Spleen (tissue), 11 donors: ENCODE measurements at regions not wholly inside any gene's neighbourhood (a gene's known extent, or its start where the extent isn't known, plus 50 kb on each side); places are given as distances from the start of the nearest gene placed in this dataset.

Experiments used
- DNase-seq: peaks from one replicate; pipeline ENCODE4 v3.0.0-alpha.2; 2020
- H3K27ac ChIP-seq, 8 donors: fragments of 200-600 bp; sonication (generic) in 7 of 8; 1 replicate in 4 of 8; 2 replicates in 4 of 8; pipeline versions ENCODE4 v1.5.0 to v1.8.0; 2016 to 2021; ENCODE audit warnings: inconsistent platforms in 4 of 8, mild to moderate bottlenecking in 4 of 8, moderate library complexity in 1 of 8
- H3K27me3 ChIP-seq, 7 donors: fragments of 200-600 bp; sonication (generic) in 6 of 7; replicated peaks in 1 of 7; 1 replicate in 4 of 7; 2 replicates in 3 of 7; pipeline versions ENCODE4 v1.5.0 to v1.8.0; 2016 to 2021; ENCODE audit warnings: inconsistent platforms in 3 of 7, mild to moderate bottlenecking in 1 of 7
- H3K36me3 ChIP-seq, 6 donors: fragments of 200-600 bp; sonication (generic) in 5 of 6; 1 replicate in 4 of 6; 2 replicates in 2 of 6; pipeline versions ENCODE4 v1.5.0 to v1.8.0; 2016 to 2021; ENCODE audit warnings: inconsistent platforms in 2 of 6
- H3K4me1 ChIP-seq, 6 donors: fragments of 200-600 bp; sonication (generic) in 5 of 6; 1 replicate in 3 of 6; 2 replicates in 3 of 6; pipeline versions ENCODE4 v1.5.0 to v1.8.0; 2016 to 2021; ENCODE audit warnings: inconsistent platforms in 3 of 6
- H3K4me3 ChIP-seq, 8 donors: fragments of 200-600 bp; sonication (generic) in 7 of 8; 1 replicate in 4 of 8; 2 replicates in 4 of 8; pipeline versions ENCODE4 v1.5.0 to v1.8.0; 2016 to 2021; ENCODE audit warnings: inconsistent platforms in 4 of 8, mild to moderate bottlenecking in 4 of 8, moderate library complexity in 2 of 8
- H3K9me3 ChIP-seq, 8 donors: fragments of 200-600 bp; sonication (generic) in 7 of 8; 1 replicate in 4 of 8; 2 replicates in 4 of 8; pipeline versions ENCODE4 v1.5.0 to v1.8.0; 2016 to 2021; ENCODE audit warnings: inconsistent platforms in 4 of 8
- POLR2A ChIP-seq, 3 donors: fragments of 450-650 bp; IDR thresholded peaks; one replicate each; pipeline ENCODE4 v1.5.1; 2017; ENCODE audit warnings: antibody characterized with exemption in 3 of 3, mild to moderate bottlenecking in 1 of 3
- POLR2AphosphoS5 ChIP-seq, 3 donors: sonication (generic); formaldehyde crosslinking; IDR thresholded peaks; one replicate each; pipeline ENCODE4 v1.5.1; 2017; ENCODE audit warnings: antibody characterized with exemption in 3 of 3
- WGBS, 5 donors: extraction: QIAGEN DNeasy Blood & Tissue Kit in 3 of 5; methylation state at CpG; one replicate each; pipeline versions ENCODE4 v1.1.5 to v1.1.7; 2013 to 2018; 5-methylcytosine and 5-hydroxymethylcytosine counted together
- intact Hi-C: fragments of 100-400 bp; cut with DNase I; formaldehyde crosslinking; loops from one replicate; pipeline ENCODE4 v1.15.0; 2023; ENCODE audit warnings: low total_unique reads
- TF ChIP-seq, protein P1 (sequence below), 11 experiments: fragments of 200-600 bp in 7 of 11; fragments of 450-650 bp in 4 of 11; sonication (generic) in 4 of 11; IDR thresholded peaks in 8 of 11; conservative IDR thresholded peaks in 3 of 11; 1 replicate in 7 of 11; 2 replicates in 4 of 11; pipeline versions ENCODE4 v1.4.0 to v1.8.0; 2016 to 2021; ENCODE audit warnings: antibody characterized with exemption in 11 of 11, inconsistent platforms in 4 of 11, mild to moderate bottlenecking in 1 of 11
- donor health status: healthy with polysubstance abuse.
- donor health status: DM: no; HTN: no; CAD: no; lungs with moderate emphysema.
- donor health status: DM: no; HTN: no; CAD: no.
- donor health status: Bipolar disorder and iron deficiency.
- donor health status: healthy.
- donor health status: DM: no; HTN: no; CAD: no.
- donor health status: DM: yes; HTN: yes; CAD: no.

DNA sequence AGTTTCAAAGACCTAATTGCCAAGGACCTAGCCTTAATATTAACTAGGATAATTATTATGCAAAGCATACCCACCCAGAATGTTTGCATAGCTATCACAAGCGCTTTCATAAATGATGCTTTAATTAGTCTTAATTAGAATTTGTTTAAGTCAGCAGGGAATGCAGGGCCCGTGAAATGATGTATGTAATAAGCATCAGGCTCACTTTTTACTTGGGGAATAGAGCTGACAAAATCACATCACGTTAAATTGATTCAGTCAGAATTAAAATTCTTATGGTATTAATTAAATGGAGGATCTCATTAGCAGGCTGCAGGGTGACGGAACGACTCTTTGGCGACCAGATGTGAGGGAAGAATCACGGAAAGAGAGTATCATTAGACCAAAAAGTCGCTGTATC, 264.5 kb downstream of the GPD2 start:
- WGBS, 5 donors, result 72 to 78% (median 75%) methylated on average over 8 of the region's 8 CpGs
- H3K27ac ChIP-seq, result no peak overlapping the region
- DNase-seq, result no peak
- TF ChIP-seq POLR2AphosphoS5 (IDR thresholded peaks at IDR 0.05), result no peak
- TF ChIP-seq POLR2A (IDR thresholded peaks at IDR 0.05), result no peak
- H3K36me3 ChIP-seq, result no peaks in the 10 kb centered on the region
- no peak overlapping the region for H3K4me3 ChIP-seq
- no peaks in the 10 kb centered on the region for H3K27me3 ChIP-seq
- no peaks in the 10 kb centered on the region for H3K4me1 ChIP-seq
- H3K9me3 ChIP-seq, result no peaks in the 10 kb centered on the region
- intact Hi-C loops, result no loop called here

DNA sequence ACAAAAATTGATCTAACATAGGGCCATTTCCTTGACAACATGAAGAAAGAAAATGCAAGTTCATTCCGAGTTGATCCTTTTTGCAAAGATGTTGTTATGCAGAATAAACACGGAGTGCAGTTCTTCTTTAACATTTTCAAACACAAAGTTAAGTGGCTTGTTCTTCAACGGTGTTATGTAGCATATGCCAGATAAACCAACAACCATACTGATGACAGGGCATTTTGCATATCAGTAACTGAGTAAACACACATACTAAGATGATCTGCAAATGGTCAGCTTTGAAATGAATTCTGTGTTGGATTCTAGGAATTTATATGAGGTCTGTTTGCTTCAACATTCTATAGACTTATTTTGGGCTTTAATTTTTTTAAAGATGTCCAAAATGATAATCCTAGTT, 266.4 kb downstream of the GPD2 start:
- no peaks in the 10 kb centered on the region for H3K27me3 ChIP-seq
- no peak for DNase-seq
- no peaks in the 10 kb centered on the region for H3K9me3 ChIP-seq
- H3K4me1 ChIP-seq, result no peaks in the 10 kb centered on the region
- H3K27ac ChIP-seq, result peak overlapping the region in 1 of 8 donors; percentile 23
- H3K4me3 ChIP-seq, result no peak overlapping the region
- TF ChIP-seq POLR2A (IDR thresholded peaks at IDR 0.05), result no peak
- TF ChIP-seq, protein P1, sequence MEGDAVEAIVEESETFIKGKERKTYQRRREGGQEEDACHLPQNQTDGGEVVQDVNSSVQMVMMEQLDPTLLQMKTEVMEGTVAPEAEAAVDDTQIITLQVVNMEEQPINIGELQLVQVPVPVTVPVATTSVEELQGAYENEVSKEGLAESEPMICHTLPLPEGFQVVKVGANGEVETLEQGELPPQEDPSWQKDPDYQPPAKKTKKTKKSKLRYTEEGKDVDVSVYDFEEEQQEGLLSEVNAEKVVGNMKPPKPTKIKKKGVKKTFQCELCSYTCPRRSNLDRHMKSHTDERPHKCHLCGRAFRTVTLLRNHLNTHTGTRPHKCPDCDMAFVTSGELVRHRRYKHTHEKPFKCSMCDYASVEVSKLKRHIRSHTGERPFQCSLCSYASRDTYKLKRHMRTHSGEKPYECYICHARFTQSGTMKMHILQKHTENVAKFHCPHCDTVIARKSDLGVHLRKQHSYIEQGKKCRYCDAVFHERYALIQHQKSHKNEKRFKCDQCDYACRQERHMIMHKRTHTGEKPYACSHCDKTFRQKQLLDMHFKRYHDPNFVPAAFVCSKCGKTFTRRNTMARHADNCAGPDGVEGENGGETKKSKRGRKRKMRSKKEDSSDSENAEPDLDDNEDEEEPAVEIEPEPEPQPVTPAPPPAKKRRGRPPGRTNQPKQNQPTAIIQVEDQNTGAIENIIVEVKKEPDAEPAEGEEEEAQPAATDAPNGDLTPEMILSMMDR (IDR thresholded peaks at IDR 0.05 in 8 of 11, conservative IDR thresholded peaks at IDR 0.05 in 3 of 11), result no peak
- no peak for TF ChIP-seq POLR2AphosphoS5 (IDR thresholded peaks at IDR 0.05)
- intact Hi-C loops, result no loop called here
- WGBS, 5 donors, result 31 to 55% (median 51%) methylated on average over 3 of the region's 3 CpGs
- H3K36me3 ChIP-seq, result no peaks in the 10 kb centered on the region

DNA sequence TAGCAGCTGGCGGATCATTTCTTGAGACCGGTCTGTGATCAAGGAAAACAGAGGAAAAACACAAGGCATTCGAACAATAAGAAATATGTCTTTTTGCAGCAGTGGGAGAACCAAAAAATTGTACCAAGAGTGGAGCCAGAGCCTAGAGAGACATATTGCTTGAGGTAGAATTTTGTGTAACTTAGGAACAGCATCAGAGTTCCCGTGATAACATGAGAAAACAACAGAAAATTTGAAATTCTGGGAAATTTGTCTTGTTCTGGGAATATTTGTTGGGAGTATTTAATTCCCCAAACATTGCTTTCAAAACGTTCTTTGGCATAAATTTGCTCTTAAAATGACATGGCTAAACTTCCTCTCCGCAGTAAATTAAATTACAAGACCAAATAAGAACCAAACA, 267.5 kb downstream of the GPD2 start:
- Histone ChIP-seq H3K4me3 (no peak overlapping the region), H3K27me3 (no peaks in the 10 kb centered on the region), H3K27ac (peak overlapping the region in 3 of 8 donors; percentile 4 to 34 (median 23)), H3K9me3 (no peaks in the 10 kb centered on the region), H3K36me3 (no peaks in the 10 kb centered on the region), H3K4me1 (no peaks in the 10 kb centered on the region)
- no peak for TF ChIP-seq POLR2AphosphoS5 (IDR thresholded peaks at IDR 0.05)
- TF ChIP-seq, protein P1 (IDR thresholded peaks at IDR 0.05 in 8 of 11, conservative IDR thresholded peaks at IDR 0.05 in 3 of 11), result no peak
- no peak for TF ChIP-seq POLR2A (IDR thresholded peaks at IDR 0.05)
- WGBS, 5 donors, result 62 to 72% (median 68%) methylated on average over 6 of the region's 6 CpGs
- intact Hi-C loops, result no loop called here
- no peak for DNase-seq

DNA sequence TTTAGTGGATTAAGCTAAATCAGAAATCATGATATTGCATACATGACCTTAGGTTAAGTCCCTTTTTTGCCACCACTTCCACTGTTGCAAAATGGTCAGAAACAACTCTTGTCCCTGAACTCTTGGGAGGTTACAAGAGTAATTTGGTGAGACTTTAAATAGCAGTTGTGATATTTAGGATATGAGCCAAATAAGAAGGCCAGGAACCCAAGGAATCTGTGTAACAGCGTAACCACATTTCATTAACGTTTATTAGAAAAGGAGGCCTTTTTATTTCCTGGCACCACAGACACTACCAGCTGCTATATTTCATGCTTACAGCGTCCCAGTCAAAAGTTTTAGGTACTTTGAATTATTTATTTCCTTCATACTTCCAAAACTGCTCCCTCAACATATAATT, 268.0 kb downstream of the GPD2 start:
- Histone ChIP-seq H3K9me3 (no peaks in the 10 kb centered on the region), H3K36me3 (no peaks in the 10 kb centered on the region), H3K4me3 (no peak overlapping the region), H3K4me1 (no peaks in the 10 kb centered on the region), H3K27me3 (no peaks in the 10 kb centered on the region), H3K27ac (peak overlapping the region in 1 of 8 donors; percentile 45)
- 53 to 71% (median 68%) methylated on average over 3 of the region's 3 CpGs for WGBS, 5 donors
- TF ChIP-seq, protein P1 (IDR thresholded peaks at IDR 0.05 in 8 of 11, conservative IDR thresholded peaks at IDR 0.05 in 3 of 11), result no peak
- TF ChIP-seq POLR2A (IDR thresholded peaks at IDR 0.05), result no peak
- intact Hi-C loops, result no loop called here
- DNase-seq, result no peak

DNA sequence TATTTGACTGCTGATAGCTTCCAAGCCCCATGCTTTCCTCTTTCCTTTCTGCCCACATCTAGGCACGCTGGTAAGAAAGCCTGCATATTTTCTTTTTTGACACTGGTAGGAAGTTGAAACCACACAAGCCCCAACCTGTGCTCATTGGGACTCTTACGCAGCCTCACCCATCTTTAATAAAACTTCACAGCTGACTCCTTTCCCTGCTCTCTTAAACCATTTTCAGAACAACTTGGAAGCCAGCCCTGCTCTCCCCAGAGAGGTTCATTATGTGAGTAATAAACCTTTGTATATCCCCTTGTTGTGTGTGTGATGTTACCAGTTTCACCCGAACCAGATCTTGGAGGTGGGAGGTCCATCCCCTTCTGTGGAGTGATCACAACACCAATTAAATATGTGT, 268.4 kb downstream of the GPD2 start:
- no peak for TF ChIP-seq POLR2A (IDR thresholded peaks at IDR 0.05)
- TF ChIP-seq, protein P1 (IDR thresholded peaks at IDR 0.05 in 8 of 11, conservative IDR thresholded peaks at IDR 0.05 in 3 of 11), result no peak
- no peak for TF ChIP-seq POLR2AphosphoS5 (IDR thresholded peaks at IDR 0.05)
- WGBS, 5 donors, result 57 to 67% (median 62%) methylated on average over 3 of the region's 3 CpGs
- DNase-seq, result no peak

More for the DNA sequence above, 268.4 kb downstream of the GPD2 start:
- no peaks in the 10 kb centered on the region for H3K4me1 ChIP-seq
- intact Hi-C loops, result no loop called here
- H3K36me3 ChIP-seq, result no peaks in the 10 kb centered on the region
- peak overlapping the region in 3 of 8 donors; percentile 43 to 54 (median 45) for H3K27ac ChIP-seq
- H3K27me3 ChIP-seq, result no peaks in the 10 kb centered on the region
- H3K9me3 ChIP-seq, result no peaks in the 10 kb centered on the region
- no peak overlapping the region for H3K4me3 ChIP-seq
